Ectodermal cell (in vitro differentiated cells): ENCODE measurements at regions not wholly inside any gene's neighbourhood (a gene's known extent, or its start where the extent isn't known, plus 50 kb on each side); places are given as distances from the start of the nearest gene placed in this dataset.
"Not testable (repeated sequence)": the region's sequence is repeated elsewhere in the genome, so short reads cannot be mapped to it uniquely, and the experiment has no call there.

Experiments
- H3K27ac ChIP-seq: 2 replicates; pipeline ENCODE4 v1.7.0; 2013; ENCODE audit warnings: mild to moderate bottlenecking, low read depth, low read length; ENCODE audit not compliant: insufficient read depth, poor library complexity, severe bottlenecking
- H3K27me3 ChIP-seq: 2 replicates; pipeline ENCODE4 v1.7.0; 2013; ENCODE audit warnings: mild to moderate bottlenecking, low read length; ENCODE audit not compliant: insufficient read depth, control insufficient read depth, poor library complexity, severe bottlenecking
- H3K36me3 ChIP-seq: one replicate; pipeline ENCODE4 v1.7.0; 2013; ENCODE audit warnings: low read length; ENCODE audit not compliant: control insufficient read depth, insufficient read depth
- H3K4me1 ChIP-seq: one replicate; pipeline ENCODE4 v1.7.0; 2013; ENCODE audit warnings: low read length; ENCODE audit not compliant: control insufficient read depth, insufficient read depth
- H3K4me3 ChIP-seq: 2 replicates; pipeline ENCODE4 v1.7.0; 2013; ENCODE audit warnings: low read depth, low read length, control low read depth; ENCODE audit not compliant: insufficient read depth
- H3K9me3 ChIP-seq: 2 replicates; pipeline ENCODE4 v1.7.0; 2013; ENCODE audit warnings: mild to moderate bottlenecking, low read length, moderate library complexity; ENCODE audit not compliant: control insufficient read depth
- WGBS, 2 experiments: methylation state at CpG; one replicate each; pipeline ENCODE4 v1.1.7; 2013; ENCODE audit warnings: missing lambda C conversion rate in 2 of 2; 5-methylcytosine and 5-hydroxymethylcytosine counted together

DNA sequence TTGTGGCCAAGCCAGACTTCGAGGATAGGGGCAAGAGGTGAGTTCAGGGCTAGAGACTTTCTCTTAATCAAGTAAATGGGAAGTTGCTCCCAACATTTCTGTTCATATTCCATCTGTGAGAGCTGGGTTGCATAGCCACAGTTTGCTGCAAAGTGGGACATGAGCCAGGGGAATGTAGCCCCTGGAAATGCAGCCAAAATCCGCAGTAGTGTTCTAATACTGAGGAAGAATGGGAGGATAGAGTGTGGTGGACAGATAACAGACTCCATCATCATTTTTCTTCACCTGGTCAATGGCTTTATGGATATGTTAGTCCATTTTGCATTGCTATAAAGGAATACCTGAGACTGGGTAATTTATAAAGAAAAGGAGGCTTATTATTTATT, 177.7 kb downstream of the SKIDA1 start:
- Histone ChIP-seq H3K27me3 (no peaks in the 10 kb centered on the region), H3K27ac (no peak overlapping the region), H3K4me1 (peaks cover 5% of the 10 kb centered on the region), H3K4me3 (no peak overlapping the region), H3K36me3 (no peaks in the 10 kb centered on the region), H3K9me3 (no peaks in the 10 kb centered on the region)
- 86 to 96% methylated on average over 2 of the region's 2 CpGs for WGBS, 2 experiments

GRCh38 chr10:21347043-21347784, 178.3 kb downstream of the SKIDA1 start:
- H3K4me1 ChIP-seq = peaks cover 5% of the 10 kb centered on the region
- 93 to 95% methylated on average over 4 to 6 of the region's 7 CpGs for WGBS, 2 experiments
- no peak overlapping the region for H3K4me3 ChIP-seq
- no peaks in the 10 kb centered on the region for H3K36me3 ChIP-seq
- no peaks in the 10 kb centered on the region for H3K9me3 ChIP-seq
- H3K27me3 ChIP-seq = no peaks in the 10 kb centered on the region
- H3K27ac ChIP-seq = no peak overlapping the region

GRCh38 chr10:21343087-21343486, 182.4 kb downstream of the SKIDA1 start:
- 93 to 94% methylated on average over 3 of the region's 3 CpGs for WGBS, 2 experiments
- Histone ChIP-seq H3K36me3 (no peaks in the 10 kb centered on the region), H3K27ac (no peak overlapping the region), H3K4me1 (no peaks in the 10 kb centered on the region), H3K27me3 (no peaks in the 10 kb centered on the region), H3K9me3 (no peaks in the 10 kb centered on the region), H3K4me3 (no peak overlapping the region)

DNA sequence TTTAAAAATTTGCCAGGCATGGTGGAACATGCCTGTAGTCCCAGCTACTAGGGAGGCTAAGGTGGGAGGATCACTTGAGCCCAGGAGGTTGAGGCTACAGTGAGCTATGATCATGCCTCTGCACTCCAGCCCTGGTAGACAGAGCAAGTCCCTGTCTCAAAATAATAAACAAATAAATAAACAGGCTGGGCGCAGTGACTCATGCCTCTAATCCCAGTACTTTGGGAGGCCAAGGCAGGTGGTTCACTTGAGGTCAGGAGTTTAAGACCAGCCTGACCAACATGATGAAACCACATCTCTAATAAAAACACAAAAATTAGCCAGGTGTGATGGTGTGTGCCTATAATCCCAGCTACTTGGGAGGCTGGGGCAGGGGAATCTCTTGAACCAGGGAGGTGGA, 183.0 kb downstream of the SKIDA1 start:
- WGBS, 2 experiments = 90 to 94% methylated on average over 1 of the region's 1 CpG
- H3K4me3 ChIP-seq = not testable (repeated sequence)

GRCh38 chr10:21340331-21340730, 185.2 kb downstream of the SKIDA1 start:
- Histone ChIP-seq H3K4me3 (no peak overlapping the region), H3K4me1 (peaks cover 7% of the 10 kb centered on the region), H3K9me3 (no peaks in the 10 kb centered on the region), H3K27ac (no peak overlapping the region), H3K27me3 (no peaks in the 10 kb centered on the region), H3K36me3 (no peaks in the 10 kb centered on the region)
- WGBS, 2 experiments = 96 to 97% methylated on average over 3 of the region's 3 CpGs

More for the DNA sequence above, 183.0 kb downstream of the SKIDA1 start:
- not testable (repeated sequence) for H3K36me3 ChIP-seq, H3K27ac ChIP-seq, H3K9me3 ChIP-seq, H3K27me3 ChIP-seq, H3K4me1 ChIP-seq

- 85 to 89% methylated on average over 7 of the region's 7 CpGs for WGBS, 2 experiments
- Histone ChIP-seq H3K9me3 (no peaks in the 10 kb centered on the region), H3K27ac (no peak overlapping the region), H3K36me3 (no peaks in the 10 kb centered on the region), H3K4me1 (peaks cover 7% of the 10 kb centered on the region), H3K27me3 (no peaks in the 10 kb centered on the region), H3K4me3 (no peak overlapping the region)
Observed at GRCh38 chr10:21337171-21337792, 188.2 kb downstream of the SKIDA1 start.

GRCh38 chr10:21336476-21337170, 188.9 kb downstream of the SKIDA1 start:
- H3K9me3 ChIP-seq = no peaks in the 10 kb centered on the region
- no peak overlapping the region for H3K4me3 ChIP-seq
- 33 to 37% methylated on average over 7 to 8 of the region's 8 CpGs for WGBS, 2 experiments
- peak overlapping the region; percentile 64 for H3K27ac ChIP-seq
- H3K4me1 ChIP-seq = peaks cover 7% of the 10 kb centered on the region
- no peaks in the 10 kb centered on the region for H3K27me3 ChIP-seq
- H3K36me3 ChIP-seq = no peaks in the 10 kb centered on the region

- Histone ChIP-seq H3K4me1 (peaks cover 7% of the 10 kb centered on the region), H3K9me3 (no peaks in the 10 kb centered on the region), H3K36me3 (no peaks in the 10 kb centered on the region), H3K4me3 (no peak overlapping the region), H3K27me3 (no peaks in the 10 kb centered on the region), H3K27ac (no peak overlapping the region)
- 89 to 91% methylated on average over 14 of the region's 14 CpGs for WGBS, 2 experiments
Observed at GRCh38 chr10:21334891-21335696, 190.4 kb downstream of the SKIDA1 start.

DNA sequence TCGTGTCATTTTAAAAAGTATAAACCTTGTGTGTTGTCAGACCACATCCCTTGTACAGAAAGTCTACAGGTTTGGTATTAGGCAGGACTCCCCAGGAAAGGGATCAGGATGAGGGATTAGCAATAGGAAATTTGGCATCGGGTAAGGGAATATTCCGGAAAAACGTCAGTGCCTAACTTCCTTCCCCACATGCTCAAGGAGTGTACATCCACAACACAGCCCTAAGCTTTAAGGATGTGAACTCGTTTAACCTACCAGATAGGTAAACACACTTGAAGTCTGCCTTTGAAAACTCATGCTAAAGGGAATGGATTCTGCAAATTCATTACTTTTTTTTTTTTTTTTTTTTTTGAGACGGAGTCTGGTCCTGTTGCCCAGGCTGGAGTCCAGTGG, 194.9 kb downstream of the SKIDA1 start:
- Histone ChIP-seq H3K27me3 (no peaks in the 10 kb centered on the region), H3K4me1 (peaks cover 7% of the 10 kb centered on the region), H3K4me3 (no peak overlapping the region), H3K36me3 (no peaks in the 10 kb centered on the region), H3K27ac (no peak overlapping the region), H3K9me3 (no peaks in the 10 kb centered on the region)
- WGBS, 2 experiments = 88 to 91% methylated on average over 6 of the region's 6 CpGs
